Kidney epithelial cell (primary cell): ENCODE measurements at regions not wholly inside any gene's neighbourhood (a gene's known extent, or its start where the extent isn't known, plus 50 kb on each side); places are given as distances from the start of the nearest gene placed in this dataset.
A peak's percentile ranks its signal among the peaks of the same experiment; 100 is the strongest.

ENCODE experiments used
- DNase-seq: peaks from one replicate; pipeline ENCODE4 v3.0.0-alpha.2; 2010; ENCODE audit warnings: low read depth
- H3K27me3 ChIP-seq: 2 replicates; pipeline ENCODE4 v1.6.0; 2011; ENCODE audit warnings: low read length; ENCODE audit not compliant: control insufficient read depth, insufficient read depth
- H3K36me3 ChIP-seq: 2 replicates; pipeline ENCODE4 v1.5.1; 2011; ENCODE audit warnings: low read length; ENCODE audit not compliant: control insufficient read depth, insufficient read depth
- H3K4me3 ChIP-seq: 2 replicates; pipeline ENCODE4 v1.5.1; 2011; ENCODE audit warnings: low read depth, mild to moderate bottlenecking, control low read depth, low read length
- CTCF ChIP-seq: IDR thresholded peaks from 2 replicates; pipeline ENCODE4 v1.5.1; 2011; ENCODE audit warnings: mild to moderate bottlenecking, moderate library complexity, low read length, control low read depth, inconsistent platforms; ENCODE audit not compliant: insufficient read depth, poor library complexity, severe bottlenecking

- no peak overlapping the region for H3K4me3 ChIP-seq
- TF ChIP-seq CTCF: no peak
- H3K36me3 ChIP-seq: no peaks in the 10 kb centered on the region
- no peak for DNase-seq
- no peaks in the 10 kb centered on the region for H3K27me3 ChIP-seq
Measured at GRCh38 chr13:100899720-100900316, 225.2 kb upstream of the TMTC4 start.

GRCh38 chr13:100898431-100898830 lies 223.8 kb upstream of the TMTC4 start:
- H3K36me3 ChIP-seq: no peaks in the 10 kb centered on the region
- DNase-seq: no peak
- H3K4me3 ChIP-seq: no peak overlapping the region
- no peaks in the 10 kb centered on the region for H3K27me3 ChIP-seq
- TF ChIP-seq CTCF: no peak

- TF ChIP-seq CTCF: no peak
- H3K36me3 ChIP-seq: no peaks in the 10 kb centered on the region
- no peaks in the 10 kb centered on the region for H3K27me3 ChIP-seq
- no peak overlapping the region for H3K4me3 ChIP-seq
- no peak for DNase-seq
Measured at GRCh38 chr13:100895651-100896050, 221.1 kb upstream of the TMTC4 start.

GRCh38 chr13:100892981-100893380 lies 218.4 kb upstream of the TMTC4 start:
- H3K4me3 ChIP-seq: no peak overlapping the region
- no peaks in the 10 kb centered on the region for H3K36me3 ChIP-seq

GRCh38 chr13:100890645-100891044 lies 216.1 kb upstream of the TMTC4 start:
- TF ChIP-seq CTCF: no peak
- no peak for DNase-seq
- no peak overlapping the region for H3K4me3 ChIP-seq
- H3K27me3 ChIP-seq: no peaks in the 10 kb centered on the region
- no peaks in the 10 kb centered on the region for H3K36me3 ChIP-seq

More at GRCh38 chr13:100892981-100893380, 218.4 kb upstream of the TMTC4 start:
- DNase-seq: no peak
- H3K27me3 ChIP-seq: no peaks in the 10 kb centered on the region
- TF ChIP-seq CTCF: no peak

GRCh38 chr13:100887729-100888151 lies 213.1 kb upstream of the TMTC4 start:
- H3K4me3 ChIP-seq: no peak overlapping the region
- H3K36me3 ChIP-seq: no peaks in the 10 kb centered on the region
- peak; percentile 51 for DNase-seq
- no peaks in the 10 kb centered on the region for H3K27me3 ChIP-seq
- TF ChIP-seq CTCF: no peak
